DND-41 (cell line): ENCODE measurements at regions not wholly inside any gene's neighbourhood (a gene's known extent, or its start where the extent isn't known, plus 50 kb on each side); places are given as distances from the start of the nearest gene placed in this dataset.

ENCODE experiments used
- ATAC-seq: fragments of 200-7000 bp; cut with Tn5 transposase; 3 replicates; pipeline ENCODE4 v1.9.1; 2021; ENCODE audit warnings: low read depth; ENCODE audit not compliant: insufficient read depth
- DNase-seq: peaks from one replicate; pipeline ENCODE4 v3.0.0-alpha.2; 2020
- H2AFZ ChIP-seq: 2 replicates; pipeline ENCODE4 v1.6.0; 2012; ENCODE audit warnings: low read depth, low read length
- H3K27ac ChIP-seq: 2 replicates; pipeline ENCODE4 v1.5.1; 2012; ENCODE audit warnings: low read length, inconsistent platforms
- H3K27me3 ChIP-seq: fragments of 200-600 bp; sonication (generic); 2 replicates; pipeline ENCODE4 v1.6.0; 2012; ENCODE audit warnings: low read length, mild to moderate bottlenecking, inconsistent platforms; ENCODE audit not compliant: insufficient read depth, poor library complexity
- H3K36me3 ChIP-seq: 2 replicates; pipeline ENCODE4 v1.5.1; 2012; ENCODE audit warnings: low read length, inconsistent platforms; ENCODE audit not compliant: insufficient read depth
- H3K4me1 ChIP-seq: 2 replicates; pipeline ENCODE4 v1.5.1; 2012; ENCODE audit warnings: mild to moderate bottlenecking, low read length; ENCODE audit not compliant: insufficient read depth
- H3K4me2 ChIP-seq: 2 replicates; pipeline ENCODE4 v1.6.0; 2012; ENCODE audit warnings: mild to moderate bottlenecking, moderate library complexity, low read length, inconsistent platforms; ENCODE audit not compliant: insufficient read depth
- H3K4me3 ChIP-seq, 2 experiments: fragments of 200-600 bp in 1 of 2; shearing (Covaris generic) in 1 of 2; 2 replicates each; pipeline ENCODE4 v1.5.1; 2012 to 2016; ENCODE audit warnings: inconsistent platforms in 2 of 2, low read length in 2 of 2, mild to moderate bottlenecking in 2 of 2, low read depth in 1 of 2, moderate library complexity in 1 of 2
- H3K79me2 ChIP-seq: 2 replicates; pipeline ENCODE4 v1.6.0; 2012; ENCODE audit warnings: low read length, inconsistent platforms; ENCODE audit not compliant: insufficient read depth
- H3K9ac ChIP-seq: 2 replicates; pipeline ENCODE4 v1.6.0; 2012; ENCODE audit warnings: low read depth, mild to moderate bottlenecking, inconsistent platforms, low read length, moderate library complexity
- H3K9me3 ChIP-seq: 2 replicates; pipeline ENCODE4 v1.5.1; 2012; ENCODE audit warnings: low read length, moderate library complexity, mild to moderate bottlenecking, inconsistent platforms; ENCODE audit not compliant: insufficient read depth, severe bottlenecking
- H4K20me1 ChIP-seq: 2 replicates; pipeline ENCODE4 v1.6.0; 2012; ENCODE audit warnings: low read length; ENCODE audit not compliant: insufficient read depth
- CTCF ChIP-seq: IDR thresholded peaks from 2 replicates; pipeline ENCODE4 v1.5.1; 2012; ENCODE audit warnings: borderline replicate concordance, low read length, moderate library complexity, mild to moderate bottlenecking; ENCODE audit not compliant: poor library complexity, severe bottlenecking; ENCODE audit errors: extremely low read depth
- EZH2 ChIP-seq: IDR thresholded peaks from 3 replicates; pipeline ENCODE4 v1.6.1; 2012; ENCODE audit warnings: borderline replicate concordance, low read depth, mild to moderate bottlenecking, moderate library complexity, low read length, inconsistent platforms; ENCODE audit not compliant: severe bottlenecking

- Histone ChIP-seq H3K27ac (no peak overlapping the region), H3K4me3 (no peak overlapping the region), H3K27me3 (no peaks in the 10 kb centered on the region), H4K20me1 (no peaks in the 10 kb centered on the region), H2AFZ (no peak overlapping the region), H3K4me2 (no peak overlapping the region), H3K36me3 (no peaks in the 10 kb centered on the region), H3K9me3 (no peaks in the 10 kb centered on the region), H3K4me1 (no peaks in the 10 kb centered on the region), H3K9ac (no peak overlapping the region), H3K79me2 (no peaks in the 10 kb centered on the region)
- ATAC-seq (no peak), DNase-seq (no peak)
- no peak for TF ChIP-seq CTCF
- TF ChIP-seq EZH2, result no peak
Measured at GRCh38 chr7:81526971-81527370, 242.9 kb downstream of the HGF start.

GRCh38 chr7:81525841-81526240, 244.0 kb downstream of the HGF start:
- ATAC-seq, result no peak
- Histone ChIP-seq H3K4me3 (no peak overlapping the region), H3K36me3 (no peaks in the 10 kb centered on the region), H3K27ac (no peak overlapping the region), H3K4me1 (no peaks in the 10 kb centered on the region), H3K9me3 (no peaks in the 10 kb centered on the region), H2AFZ (no peak overlapping the region), H4K20me1 (no peaks in the 10 kb centered on the region), H3K27me3 (no peaks in the 10 kb centered on the region), H3K9ac (no peak overlapping the region), H3K79me2 (no peaks in the 10 kb centered on the region), H3K4me2 (no peak overlapping the region)
- TF ChIP-seq CTCF (no peak), EZH2 (no peak)
- DNase-seq, result no peak

- Histone ChIP-seq H3K27ac (no peak overlapping the region), H3K36me3 (no peaks in the 10 kb centered on the region), H2AFZ (no peak overlapping the region), H3K4me3 (no peak overlapping the region), H3K27me3 (no peaks in the 10 kb centered on the region), H3K9me3 (no peaks in the 10 kb centered on the region), H3K79me2 (no peaks in the 10 kb centered on the region), H3K4me2 (no peak overlapping the region), H3K9ac (no peak overlapping the region), H3K4me1 (no peaks in the 10 kb centered on the region), H4K20me1 (no peaks in the 10 kb centered on the region)
- no peak for DNase-seq
- ATAC-seq, result no peak
- TF ChIP-seq EZH2 (no peak), CTCF (no peak)
Measured at GRCh38 chr7:81519886-81520285, 250.0 kb downstream of the HGF start.

GRCh38 chr7:81516898-81517297, 252.9 kb downstream of the HGF start:
- no peaks in the 10 kb centered on the region for H3K4me1 ChIP-seq
- no peaks in the 10 kb centered on the region for H3K36me3 ChIP-seq
- H3K27ac ChIP-seq, result no peak overlapping the region
- no peak for ATAC-seq
- DNase-seq, result no peak
- H4K20me1 ChIP-seq, result no peaks in the 10 kb centered on the region
- no peaks in the 10 kb centered on the region for H3K9me3 ChIP-seq
- H3K79me2 ChIP-seq, result no peaks in the 10 kb centered on the region
- no peak overlapping the region for H3K4me2 ChIP-seq
- no peak overlapping the region for H2AFZ ChIP-seq
- TF ChIP-seq CTCF (no peak), EZH2 (no peak)
- H3K4me3 ChIP-seq, result no peak overlapping the region
- no peaks in the 10 kb centered on the region for H3K27me3 ChIP-seq
- H3K9ac ChIP-seq, result no peak overlapping the region
